ENCODE measurements at regions not wholly inside any gene's neighbourhood (a gene's known extent, or its start where the extent isn't known, plus 50 kb on each side); places are given as distances from the start of the nearest gene placed in this dataset.
A peak's percentile ranks its signal among the peaks of the same experiment; 100 is the strongest.

- no peaks in the 10 kb centered on the region for H3K9me3 ChIP-seq
- TF ChIP-seq POLR2A (IDR thresholded peaks at IDR 0.05) (no peak), POLR2AphosphoS5 (IDR thresholded peaks at IDR 0.05) (no peak), CTCF (IDR thresholded peaks at IDR 0.05) (peak; percentile 73 to 93 (median 81))
- DNase-seq (ENCODE audit: low spot score in 2 of 2) = peak; percentile 52 to 60
- no peak overlapping the region for H3K4me3 ChIP-seq
- H3K27ac ChIP-seq = no peak overlapping the region
- no peaks in the 10 kb centered on the region for H3K36me3 ChIP-seq
- H3K27me3 ChIP-seq = no peaks in the 10 kb centered on the region
- H3K4me1 ChIP-seq = no peaks in the 10 kb centered on the region
- intact Hi-C loops (cut with DNase I; ENCODE audit: low total_unique reads) = loop anchor here (10.0 kb wide), 1 partner anchor 369 kb away; no protein-coding TSS in a partner anchor
Observed at GRCh38 chr13:26985285-26985878, 186.2 kb downstream of the USP12 start.

GRCh38 chr13:26984337-26984736 is 187.3 kb downstream of the USP12 start:
- TF ChIP-seq POLR2AphosphoS5 (IDR thresholded peaks at IDR 0.05) = no peak
- TF ChIP-seq POLR2A (IDR thresholded peaks at IDR 0.05) = no peak
- TF ChIP-seq CTCF (IDR thresholded peaks at IDR 0.05) = no peak
- intact Hi-C loops (cut with DNase I; ENCODE audit: low total_unique reads) = loop anchor here (10.0 kb wide), 1 partner anchor 370 kb away; no protein-coding TSS in a partner anchor
- H3K27me3 ChIP-seq = peaks cover 0 to 2% of the 10 kb centered on the region in 2 donors

GRCh38 chr13:26983543-26984320 is 187.9 kb downstream of the USP12 start:
- TF ChIP-seq POLR2AphosphoS5 (IDR thresholded peaks at IDR 0.05) (no peak), CTCF (IDR thresholded peaks at IDR 0.05) (no peak), POLR2A (IDR thresholded peaks at IDR 0.05) (no peak)
- Histone ChIP-seq H3K27ac (peak overlapping the region; percentile 5 to 64), H3K27me3 (peaks cover 0 to 4% of the 10 kb centered on the region in 2 donors), H3K9me3 (no peaks in the 10 kb centered on the region), H3K4me1 (no peaks in the 10 kb centered on the region), H3K36me3 (no peaks in the 10 kb centered on the region), H3K4me3 (no peak overlapping the region)
- intact Hi-C loops (cut with DNase I; ENCODE audit: low total_unique reads) = loop anchor here (10.0 kb wide), 1 partner anchor 371 kb away; no protein-coding TSS in a partner anchor
- DNase-seq (ENCODE audit: low spot score in 2 of 2) = no peak

More at GRCh38 chr13:26984337-26984736, 187.3 kb downstream of the USP12 start:
- H3K4me1 ChIP-seq = no peaks in the 10 kb centered on the region
- H3K9me3 ChIP-seq = no peaks in the 10 kb centered on the region
- H3K4me3 ChIP-seq = no peak overlapping the region
- H3K36me3 ChIP-seq = no peaks in the 10 kb centered on the region
- H3K27ac ChIP-seq = no peak overlapping the region
- no peak for DNase-seq (ENCODE audit: low spot score in 2 of 2)

GRCh38 chr13:26980099-26981031 is 191.2 kb downstream of the USP12 start:
- no peaks in the 10 kb centered on the region for H3K36me3 ChIP-seq
- TF ChIP-seq POLR2A (IDR thresholded peaks at IDR 0.05) = no peak
- TF ChIP-seq CTCF (IDR thresholded peaks at IDR 0.05) = no peak
- no peak for TF ChIP-seq POLR2AphosphoS5 (IDR thresholded peaks at IDR 0.05)
- H3K4me1 ChIP-seq = no peaks in the 10 kb centered on the region
- peaks cover 0 to 4% of the 10 kb centered on the region in 2 donors for H3K27me3 ChIP-seq
- no peak overlapping the region for H3K4me3 ChIP-seq
- H3K27ac ChIP-seq = no peak overlapping the region
- H3K9me3 ChIP-seq = no peaks in the 10 kb centered on the region
- intact Hi-C loops (cut with DNase I; ENCODE audit: low total_unique reads) = loop anchor here (10.0 kb wide), 1 partner anchor 374 kb away; no protein-coding TSS in a partner anchor
- DNase-seq (ENCODE audit: low spot score in 2 of 2) = no peak

Data from breast epithelium (tissue), 4 donors.